Keratinocyte (primary cell): ENCODE measurements at regions not wholly inside any gene's neighbourhood (a gene's known extent, or its start where the extent isn't known, plus 50 kb on each side); places are given as distances from the start of the nearest gene placed in this dataset.

Experiments
- DNase-seq: peaks from one replicate; pipeline ENCODE4 v3.0.0-alpha.2; 2011; ENCODE audit warnings: low read depth, missing footprints, low spot score
- FAIRE-seq: peaks from 2 replicates; lab custom pipeline; 2011; peaks lifted over from hg19 to GRCh38; lab: Jason Lieb, UNC
- H2AFZ ChIP-seq: 2 replicates; pipeline ENCODE4 v1.6.0; 2012; ENCODE audit warnings: low read length, control low read depth, inconsistent platforms; ENCODE audit not compliant: control insufficient read depth
- H3K27ac ChIP-seq: 2 replicates; pipeline ENCODE4 v1.5.1; 2011; ENCODE audit warnings: low read length; ENCODE audit not compliant: control insufficient read depth, insufficient read depth
- H3K27me3 ChIP-seq: 3 replicates; pipeline ENCODE4 v1.6.0; 2011; ENCODE audit warnings: low read length; ENCODE audit not compliant: control insufficient read depth, insufficient read depth; ENCODE audit errors: extremely low read depth
- H3K36me3 ChIP-seq, 2 experiments: 2 replicates in 1 of 2; 3 replicates in 1 of 2; pipeline ENCODE4 v1.5.1; 2011; ENCODE audit warnings: low read length in 2 of 2, mild to moderate bottlenecking in 1 of 2; ENCODE audit not compliant: control insufficient read depth in 2 of 2, insufficient read depth in 2 of 2; ENCODE audit errors: extremely low read depth in 1 of 2
- H3K4me1 ChIP-seq: 3 replicates; pipeline ENCODE4 v1.5.1; 2011; ENCODE audit warnings: low read length; ENCODE audit not compliant: control insufficient read depth, insufficient read depth; ENCODE audit errors: extremely low read depth
- H3K4me2 ChIP-seq: 3 replicates; pipeline ENCODE4 v1.6.0; 2011; ENCODE audit warnings: low read depth, low read length; ENCODE audit not compliant: control insufficient read depth, insufficient read depth; ENCODE audit errors: extremely low read depth
- H3K4me3 ChIP-seq, 3 experiments: fragments of 200-600 bp in 1 of 3; sonication (generic) in 1 of 3; 2 replicates in 2 of 3; 3 replicates in 1 of 3; pipeline ENCODE4 v1.5.1; 2011 to 2016; ENCODE audit warnings: low read length in 3 of 3, mild to moderate bottlenecking in 3 of 3, control low read depth in 2 of 3, inconsistent platforms in 1 of 3, low read depth in 1 of 3, mixed read lengths in 1 of 3, mixed run types in 1 of 3, moderate library complexity in 1 of 3; ENCODE audit not compliant: control insufficient read depth in 2 of 3, insufficient read depth in 2 of 3; ENCODE audit errors: extremely low read depth in 1 of 3
- H3K79me2 ChIP-seq: 2 replicates; pipeline ENCODE4 v1.6.0; 2012; ENCODE audit warnings: low read length; ENCODE audit not compliant: control insufficient read depth, insufficient read depth
- H3K9ac ChIP-seq: 3 replicates; pipeline ENCODE4 v1.6.0; 2011; ENCODE audit warnings: low read length; ENCODE audit not compliant: control insufficient read depth, insufficient read depth; ENCODE audit errors: extremely low read depth
- H3K9me1 ChIP-seq: 3 replicates; pipeline ENCODE4 v1.6.0; 2011; ENCODE audit warnings: low read length; ENCODE audit not compliant: control insufficient read depth, insufficient read depth; ENCODE audit errors: extremely low read depth
- H3K9me3 ChIP-seq: 2 replicates; pipeline ENCODE4 v1.5.1; 2012; ENCODE audit warnings: low read depth, low read length; ENCODE audit not compliant: control insufficient read depth
- H4K20me1 ChIP-seq: 3 replicates; pipeline ENCODE4 v1.6.0; 2011; ENCODE audit warnings: low read length; ENCODE audit not compliant: control insufficient read depth, insufficient read depth; ENCODE audit errors: extremely low read depth
- EZH2 ChIP-seq: IDR thresholded peaks from one replicate; pipeline ENCODE4 v1.6.1; 2012; ENCODE audit warnings: inconsistent platforms, mild to moderate bottlenecking, low read length, moderate library complexity
- dilution Hi-C: fragments of 300-500 bp; cut with MboI; formaldehyde crosslinking; loops from one replicate; pipeline ENCODE4 v1.7.0; 2020; ENCODE audit warnings: low sequenced_read_pairs; ENCODE audit not compliant: extremely low pct_ligation_motif_present
- TF ChIP-seq, protein P1 (sequence below), 3 experiments: IDR thresholded peaks in 1 of 3; conservative IDR thresholded peaks in 1 of 3; optimal IDR thresholded peaks in 1 of 3; 2 replicates in 2 of 3; 3 replicates in 1 of 3; pipeline versions ENCODE3 to v1.5.1; 2011; ENCODE audit warnings: low read length in 3 of 3, mild to moderate bottlenecking in 3 of 3, moderate library complexity in 2 of 3, control low read depth in 1 of 3, inconsistent platforms in 1 of 3; ENCODE audit not compliant: insufficient read depth in 2 of 3; ENCODE audit errors: extremely low read depth in 1 of 3

DNA sequence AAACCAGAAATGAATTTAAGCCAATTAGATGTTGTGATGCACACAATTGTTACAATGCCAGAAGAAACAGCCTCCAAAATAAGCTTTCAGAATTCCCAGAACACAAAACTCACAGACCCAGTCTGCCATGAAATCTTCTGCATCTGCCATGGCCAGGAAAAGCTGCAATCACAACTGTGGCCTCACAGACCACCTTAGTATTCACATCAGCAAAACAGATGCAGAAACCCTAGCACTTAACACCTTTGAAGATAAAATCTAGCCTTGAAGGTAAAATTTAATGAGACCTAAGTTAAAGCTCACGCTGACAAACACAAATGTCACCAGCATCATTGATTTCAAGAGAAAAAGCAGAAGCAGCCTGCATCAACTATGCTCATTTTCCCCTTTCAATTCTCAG, 566.8 kb upstream of the TMPRSS15 start:
- H3K36me3 ChIP-seq = no peaks in the 10 kb centered on the region
- dilution Hi-C loops = no loop called here
- H3K9ac ChIP-seq = no peak overlapping the region
- H3K4me2 ChIP-seq = no peak overlapping the region
- H3K27me3 ChIP-seq = no peaks in the 10 kb centered on the region
- no peak overlapping the region for H3K4me3 ChIP-seq
- H3K9me1 ChIP-seq = no peaks in the 10 kb centered on the region
- no peaks in the 10 kb centered on the region for H4K20me1 ChIP-seq
- no peaks in the 10 kb centered on the region for H3K9me3 ChIP-seq
- no peak for TF ChIP-seq EZH2
- TF ChIP-seq, protein P1, sequence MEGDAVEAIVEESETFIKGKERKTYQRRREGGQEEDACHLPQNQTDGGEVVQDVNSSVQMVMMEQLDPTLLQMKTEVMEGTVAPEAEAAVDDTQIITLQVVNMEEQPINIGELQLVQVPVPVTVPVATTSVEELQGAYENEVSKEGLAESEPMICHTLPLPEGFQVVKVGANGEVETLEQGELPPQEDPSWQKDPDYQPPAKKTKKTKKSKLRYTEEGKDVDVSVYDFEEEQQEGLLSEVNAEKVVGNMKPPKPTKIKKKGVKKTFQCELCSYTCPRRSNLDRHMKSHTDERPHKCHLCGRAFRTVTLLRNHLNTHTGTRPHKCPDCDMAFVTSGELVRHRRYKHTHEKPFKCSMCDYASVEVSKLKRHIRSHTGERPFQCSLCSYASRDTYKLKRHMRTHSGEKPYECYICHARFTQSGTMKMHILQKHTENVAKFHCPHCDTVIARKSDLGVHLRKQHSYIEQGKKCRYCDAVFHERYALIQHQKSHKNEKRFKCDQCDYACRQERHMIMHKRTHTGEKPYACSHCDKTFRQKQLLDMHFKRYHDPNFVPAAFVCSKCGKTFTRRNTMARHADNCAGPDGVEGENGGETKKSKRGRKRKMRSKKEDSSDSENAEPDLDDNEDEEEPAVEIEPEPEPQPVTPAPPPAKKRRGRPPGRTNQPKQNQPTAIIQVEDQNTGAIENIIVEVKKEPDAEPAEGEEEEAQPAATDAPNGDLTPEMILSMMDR (optimal IDR thresholded peaks at IDR 0.05 in 1 of 3, IDR thresholded peaks at IDR 0.05 in 1 of 3, conservative IDR thresholded peaks at IDR 0.05 in 1 of 3; ENCODE audit: extremely low read depth in 1 of 3, insufficient read depth in 2 of 3, low read length in 3 of 3) = no peak
- no peak overlapping the region for H3K27ac ChIP-seq
- FAIRE-seq = no peak
- H3K4me1 ChIP-seq = no peaks in the 10 kb centered on the region
- H3K79me2 ChIP-seq = no peaks in the 10 kb centered on the region
- no peak for DNase-seq
- no peak overlapping the region for H2AFZ ChIP-seq

DNA sequence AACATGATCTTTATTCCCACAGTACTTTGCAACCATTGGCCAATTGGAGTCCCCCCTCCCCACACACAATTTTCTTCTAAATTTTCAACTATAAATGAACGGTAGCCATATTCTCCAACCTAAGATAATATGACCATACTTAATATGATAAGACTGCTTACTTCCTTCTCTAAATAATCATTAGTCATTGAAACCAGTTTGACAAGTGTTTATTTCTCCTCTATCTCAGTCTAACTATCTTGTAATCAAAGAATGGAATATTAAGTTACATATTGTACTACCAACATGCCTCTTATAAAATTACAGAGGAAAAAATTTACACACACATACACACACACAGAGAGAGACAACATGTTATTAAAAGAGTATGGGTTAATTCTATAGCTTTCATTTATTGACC, 567.4 kb upstream of the TMPRSS15 start:
- no peak overlapping the region for H3K27ac ChIP-seq
- H3K9me3 ChIP-seq = no peaks in the 10 kb centered on the region
- no peaks in the 10 kb centered on the region for H3K9me1 ChIP-seq
- H3K36me3 ChIP-seq = no peaks in the 10 kb centered on the region
- no peaks in the 10 kb centered on the region for H4K20me1 ChIP-seq
- no peaks in the 10 kb centered on the region for H3K4me1 ChIP-seq
- no peaks in the 10 kb centered on the region for H3K27me3 ChIP-seq
- FAIRE-seq = no peak
- no peak overlapping the region for H3K4me2 ChIP-seq
- H3K9ac ChIP-seq = no peak overlapping the region
- H3K4me3 ChIP-seq = no peak overlapping the region
- dilution Hi-C loops = no loop called here
- TF ChIP-seq EZH2 = no peak
- TF ChIP-seq, protein P1 (optimal IDR thresholded peaks at IDR 0.05 in 1 of 3, IDR thresholded peaks at IDR 0.05 in 1 of 3, conservative IDR thresholded peaks at IDR 0.05 in 1 of 3; ENCODE audit: extremely low read depth in 1 of 3, insufficient read depth in 2 of 3, low read length in 3 of 3) = no peak
- no peaks in the 10 kb centered on the region for H3K79me2 ChIP-seq
- DNase-seq = no peak
- no peak overlapping the region for H2AFZ ChIP-seq
